ENCODE measurements at regions not wholly inside any gene's neighbourhood (a gene's known extent, or its start where the extent isn't known, plus 50 kb on each side); places are given as distances from the start of the nearest gene placed in this dataset.

- TF ChIP-seq POLR2A (IDR thresholded peaks at IDR 0.05) = no peak
- TF ChIP-seq CTCF (IDR thresholded peaks at IDR 0.05) = no peak
Observed at GRCh38 chr15:77557144-77557543, 75.6 kb downstream of the LINGO1 start.
